ENCODE measurements at regions not wholly inside any gene's neighbourhood (a gene's known extent, or its start where the extent isn't known, plus 50 kb on each side); places are given as distances from the start of the nearest gene placed in this dataset.

- TF ChIP-seq RAD21 (IDR thresholded peaks at IDR 0.05; ENCODE audit: low read length) (no peak), POLR2AphosphoS5 (IDR thresholded peaks at IDR 0.05; ENCODE audit: low read depth, low read length) (no peak), RFX5 (IDR thresholded peaks at IDR 0.05; ENCODE audit: low read length) (no peak), JUND (IDR thresholded peaks at IDR 0.05) (no peak), EZH2phosphoT487 (IDR thresholded peaks at IDR 0.05; ENCODE audit: borderline replicate concordance, low read depth) (no peak), USF2 (IDR thresholded peaks at IDR 0.05; ENCODE audit: borderline replicate concordance, low read depth, low read length) (no peak), MAX (IDR thresholded peaks at IDR 0.05; ENCODE audit: low read depth) (no peak), EP300 (IDR thresholded peaks at IDR 0.05; ENCODE audit: borderline replicate concordance in 1 of 2, low read depth in 1 of 2, low read length in 1 of 2) (no peak), NRF1 (IDR thresholded peaks at IDR 0.05; ENCODE audit: low read depth, low read length) (no peak), YY1 (IDR thresholded peaks at IDR 0.05; ENCODE audit: low read depth) (no peak), SMC3 (IDR thresholded peaks at IDR 0.05; ENCODE audit: low read depth, low read length) (no peak), PBX3 (IDR thresholded peaks at IDR 0.05) (no peak)
- TF ChIP-seq, protein P1, sequence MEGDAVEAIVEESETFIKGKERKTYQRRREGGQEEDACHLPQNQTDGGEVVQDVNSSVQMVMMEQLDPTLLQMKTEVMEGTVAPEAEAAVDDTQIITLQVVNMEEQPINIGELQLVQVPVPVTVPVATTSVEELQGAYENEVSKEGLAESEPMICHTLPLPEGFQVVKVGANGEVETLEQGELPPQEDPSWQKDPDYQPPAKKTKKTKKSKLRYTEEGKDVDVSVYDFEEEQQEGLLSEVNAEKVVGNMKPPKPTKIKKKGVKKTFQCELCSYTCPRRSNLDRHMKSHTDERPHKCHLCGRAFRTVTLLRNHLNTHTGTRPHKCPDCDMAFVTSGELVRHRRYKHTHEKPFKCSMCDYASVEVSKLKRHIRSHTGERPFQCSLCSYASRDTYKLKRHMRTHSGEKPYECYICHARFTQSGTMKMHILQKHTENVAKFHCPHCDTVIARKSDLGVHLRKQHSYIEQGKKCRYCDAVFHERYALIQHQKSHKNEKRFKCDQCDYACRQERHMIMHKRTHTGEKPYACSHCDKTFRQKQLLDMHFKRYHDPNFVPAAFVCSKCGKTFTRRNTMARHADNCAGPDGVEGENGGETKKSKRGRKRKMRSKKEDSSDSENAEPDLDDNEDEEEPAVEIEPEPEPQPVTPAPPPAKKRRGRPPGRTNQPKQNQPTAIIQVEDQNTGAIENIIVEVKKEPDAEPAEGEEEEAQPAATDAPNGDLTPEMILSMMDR (IDR thresholded peaks at IDR 0.05) = no peak
Measured at GRCh38 chr14:76585616-76586015, 175.7 kb upstream of the VASH1 start.
